AG04450 (cell line): ENCODE measurements at regions not wholly inside any gene's neighbourhood (a gene's known extent, or its start where the extent isn't known, plus 50 kb on each side); places are given as distances from the start of the nearest gene placed in this dataset.
A peak's percentile ranks its signal among the peaks of the same experiment; 100 is the strongest.
"Not testable (repeated sequence)": the region's sequence is repeated elsewhere in the genome, so short reads cannot be mapped to it uniquely, and the experiment has no call there.

Experiments used
- CTCF ChIA-PET: fragments of 300-600, 350-600 bp; formaldehyde crosslinking; extraction: SDS; loops from one replicate; lab custom pipeline; 2022; ENCODE audit warnings: antibody characterized with exemption, inconsistent platforms; lab: Charles Lee
- POLR2A ChIA-PET: fragments of 350-600 bp; formaldehyde crosslinking; extraction: SDS; loops from one replicate; lab custom pipeline; 2021; ENCODE audit warnings: antibody characterized with exemption, inconsistent platforms; lab: Yijun Ruan, JAX
- DNase-seq: peaks from one replicate; pipeline ENCODE4 v3.0.0-alpha.2; 2011; ENCODE audit warnings: low read depth, low spot score
- H3K27ac ChIP-seq: one replicate; pipeline ENCODE4 v1.5.1; 2012; ENCODE audit warnings: low read depth, low read length, control low read depth
- H3K27me3 ChIP-seq: one replicate; pipeline ENCODE4 v1.6.0; 2012; ENCODE audit warnings: low read length; ENCODE audit not compliant: control insufficient read depth, insufficient read depth
- H3K4me3 ChIP-seq: 2 replicates; pipeline ENCODE4 v1.5.1; 2011; ENCODE audit warnings: mild to moderate bottlenecking, low read depth, low read length, control low read depth
- H3K9me3 ChIP-seq: 2 replicates; pipeline ENCODE4 v1.5.1; 2012; ENCODE audit warnings: low read length; ENCODE audit not compliant: control insufficient read depth, insufficient read depth
- TF ChIP-seq, protein P1 (sequence below): IDR thresholded peaks from 2 replicates; pipeline ENCODE4 v1.5.1; 2011; ENCODE audit warnings: low read depth, low read length, control low read depth, inconsistent platforms

DNA sequence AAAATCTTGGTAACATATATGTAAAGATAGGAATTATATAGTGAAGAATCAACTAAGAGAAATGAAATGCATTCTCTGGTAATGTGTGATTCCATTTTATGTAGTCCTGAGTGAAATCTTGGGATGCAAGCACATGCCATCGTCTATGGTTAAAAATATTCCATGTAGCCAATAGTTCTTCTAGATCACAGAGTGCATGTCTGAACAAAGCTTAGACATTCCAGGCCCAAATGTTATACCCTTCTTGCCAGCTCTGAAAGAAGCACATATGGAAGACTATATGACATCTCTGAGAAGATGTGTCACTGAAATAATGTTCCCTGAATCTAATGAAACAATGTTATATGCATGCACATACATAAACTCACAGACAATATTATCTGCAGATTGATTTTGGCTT lies 92.3 kb upstream of the TFPI start:
- POLR2A ChIA-PET: no interaction called here
- CTCF ChIA-PET: no interaction called here
- TF ChIP-seq, protein P1, sequence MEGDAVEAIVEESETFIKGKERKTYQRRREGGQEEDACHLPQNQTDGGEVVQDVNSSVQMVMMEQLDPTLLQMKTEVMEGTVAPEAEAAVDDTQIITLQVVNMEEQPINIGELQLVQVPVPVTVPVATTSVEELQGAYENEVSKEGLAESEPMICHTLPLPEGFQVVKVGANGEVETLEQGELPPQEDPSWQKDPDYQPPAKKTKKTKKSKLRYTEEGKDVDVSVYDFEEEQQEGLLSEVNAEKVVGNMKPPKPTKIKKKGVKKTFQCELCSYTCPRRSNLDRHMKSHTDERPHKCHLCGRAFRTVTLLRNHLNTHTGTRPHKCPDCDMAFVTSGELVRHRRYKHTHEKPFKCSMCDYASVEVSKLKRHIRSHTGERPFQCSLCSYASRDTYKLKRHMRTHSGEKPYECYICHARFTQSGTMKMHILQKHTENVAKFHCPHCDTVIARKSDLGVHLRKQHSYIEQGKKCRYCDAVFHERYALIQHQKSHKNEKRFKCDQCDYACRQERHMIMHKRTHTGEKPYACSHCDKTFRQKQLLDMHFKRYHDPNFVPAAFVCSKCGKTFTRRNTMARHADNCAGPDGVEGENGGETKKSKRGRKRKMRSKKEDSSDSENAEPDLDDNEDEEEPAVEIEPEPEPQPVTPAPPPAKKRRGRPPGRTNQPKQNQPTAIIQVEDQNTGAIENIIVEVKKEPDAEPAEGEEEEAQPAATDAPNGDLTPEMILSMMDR: no peak
- DNase-seq: no peak
- Histone ChIP-seq H3K27ac (no peak overlapping the region), H3K27me3 (no peaks in the 10 kb centered on the region), H3K9me3 (no peaks in the 10 kb centered on the region), H3K4me3 (no peak overlapping the region)

DNA sequence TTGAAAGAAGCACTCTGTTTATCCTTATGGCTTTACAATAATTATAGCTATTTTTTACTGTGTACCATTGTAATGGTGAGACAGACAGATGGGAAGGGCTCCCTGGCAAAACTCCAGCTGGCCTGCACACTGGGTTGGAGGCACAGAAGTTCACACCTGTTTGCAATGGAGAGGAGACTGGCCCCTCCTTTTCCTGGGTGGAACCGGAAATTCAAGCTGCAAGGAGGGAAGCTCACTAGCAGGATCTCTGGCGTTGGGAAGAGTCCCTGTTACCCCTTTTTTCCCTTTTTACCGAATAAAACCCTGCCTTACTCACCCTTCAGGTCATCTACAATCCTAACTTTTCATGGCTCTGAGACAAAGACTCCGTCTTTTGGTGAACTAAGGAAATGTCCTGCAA lies 100.3 kb upstream of the TFPI start:
- Histone ChIP-seq H3K4me3 (no peak overlapping the region), H3K27me3 (no peaks in the 10 kb centered on the region), H3K27ac (no peak overlapping the region), H3K9me3 (no peaks in the 10 kb centered on the region)
- no peak for DNase-seq
- ChIA-PET POLR2A (no interaction called here), CTCF (no interaction called here)
- TF ChIP-seq, protein P1: no peak

DNA sequence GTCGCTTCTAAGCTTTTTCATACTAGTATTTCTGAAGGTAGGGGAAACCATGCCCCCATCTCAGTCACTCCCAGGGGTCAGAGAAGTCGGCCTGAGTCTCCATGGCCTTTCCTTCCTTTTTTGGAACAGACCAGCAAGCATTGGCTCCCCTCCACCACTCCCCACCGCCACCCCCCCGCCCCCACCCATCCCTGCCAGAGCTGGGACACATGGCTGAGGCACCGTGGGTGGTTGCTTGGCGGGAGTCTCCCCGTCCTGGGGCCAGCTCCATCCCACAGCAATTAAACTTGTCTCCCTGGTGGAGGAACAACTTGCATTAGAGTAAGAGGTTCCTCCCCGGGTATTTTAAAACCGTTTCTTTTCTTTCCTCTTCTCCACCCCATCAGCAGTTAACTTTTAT lies 100.8 kb upstream of the TFPI start:
- DNase-seq: no peak
- Histone ChIP-seq H3K9me3 (no peaks in the 10 kb centered on the region), H3K4me3 (no peak overlapping the region), H3K27me3 (no peaks in the 10 kb centered on the region), H3K27ac (no peak overlapping the region)
- TF ChIP-seq, protein P1: no peak
- POLR2A ChIA-PET: no interaction called here
- CTCF ChIA-PET: no interaction called here

DNA sequence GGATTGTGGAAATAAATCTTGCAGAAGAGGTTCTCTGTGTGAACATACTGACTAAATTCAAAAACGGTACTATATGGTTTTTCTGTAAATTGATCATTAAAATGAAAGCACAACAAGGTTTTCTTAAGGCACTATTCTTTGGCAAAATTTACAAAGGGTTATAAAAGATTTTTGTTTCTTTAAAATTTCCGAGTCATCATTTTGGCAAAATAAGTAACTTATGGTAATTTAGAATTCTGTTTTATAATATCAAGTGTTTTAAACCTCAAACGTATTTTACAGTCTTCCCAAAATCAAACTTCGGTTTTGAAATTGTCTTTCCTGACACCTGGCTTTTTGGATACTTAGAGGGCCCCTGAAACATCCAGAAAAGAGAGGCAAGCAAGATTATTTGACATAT lies 101.9 kb upstream of the TFPI start:
- ChIA-PET POLR2A (no interaction called here), CTCF (no interaction called here)
- no peaks in the 10 kb centered on the region for H3K9me3 ChIP-seq
- no peaks in the 10 kb centered on the region for H3K27me3 ChIP-seq
- DNase-seq: no peak
- H3K4me3 ChIP-seq: no peak overlapping the region
- no peak overlapping the region for H3K27ac ChIP-seq
- TF ChIP-seq, protein P1: no peak

DNA sequence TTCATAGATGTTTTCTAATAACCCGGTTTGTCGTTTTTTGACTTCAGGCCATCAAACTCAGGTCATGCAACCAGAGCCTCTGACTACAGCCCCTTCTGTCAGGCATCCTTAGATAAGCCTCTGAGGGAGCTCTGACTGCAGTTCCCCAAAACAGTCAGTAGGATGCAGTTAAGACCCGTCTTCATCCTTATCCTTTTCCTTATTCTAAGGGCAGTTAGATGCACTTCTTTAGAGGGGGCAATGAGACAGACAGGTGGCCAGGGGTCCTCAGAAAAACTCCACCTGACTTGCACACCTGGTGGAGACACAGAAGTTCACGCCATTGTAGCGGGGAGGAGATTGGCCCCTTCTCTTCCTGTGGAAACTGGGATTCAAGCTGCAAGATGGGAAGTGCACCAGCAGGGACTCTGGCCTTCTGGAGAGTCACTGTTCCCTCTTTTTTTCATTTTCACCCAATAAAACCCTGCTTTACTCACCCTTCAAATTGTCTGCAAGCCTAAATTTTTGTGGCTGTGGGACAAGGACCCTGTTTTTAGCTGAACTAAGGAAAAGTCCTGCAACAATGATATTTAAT lies 104.8 kb upstream of the TFPI start:
- no peaks in the 10 kb centered on the region for H3K27me3 ChIP-seq
- H3K4me3 ChIP-seq: no peak overlapping the region
- H3K27ac ChIP-seq: peak overlapping the region; percentile 21
- peak; percentile 6 for DNase-seq
- TF ChIP-seq, protein P1: peak; percentile 69
- POLR2A ChIA-PET: no interaction called here
- no peaks in the 10 kb centered on the region for H3K9me3 ChIP-seq
- CTCF ChIA-PET: interaction anchor here (0.6 to 1.5 kb wide), 16 partner anchors 9 to 1226 kb away, joined by 3 to 7 read pairs (median 4); no protein-coding TSS in a partner anchor

DNA sequence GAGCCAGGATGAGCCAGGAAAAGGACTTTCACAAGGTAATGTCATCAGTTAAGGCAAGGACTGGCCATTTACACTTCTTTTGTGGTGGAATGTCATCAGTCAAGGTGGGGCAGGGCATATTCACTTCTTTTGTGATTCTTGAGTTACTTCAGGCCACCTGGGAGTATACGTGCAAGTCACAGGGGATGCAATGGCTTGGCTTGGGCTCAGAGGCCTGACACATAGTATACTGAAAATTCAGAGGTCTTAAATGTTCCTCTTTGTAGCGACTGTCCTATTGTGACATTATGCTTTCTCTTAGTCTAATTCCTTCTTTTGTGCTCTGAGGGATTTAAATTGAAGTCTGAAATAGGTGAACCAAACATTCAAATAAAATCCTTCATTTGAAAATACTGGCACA lies 121.8 kb upstream of the TFPI start:
- CTCF ChIA-PET: interaction anchor here (0.8 kb wide), 1 partner anchor 17 kb away, joined by 3 read pairs; no protein-coding TSS in a partner anchor
- H3K27ac ChIP-seq, H3K9me3 ChIP-seq, H3K27me3 ChIP-seq, H3K4me3 ChIP-seq, POLR2A ChIA-PET, DNase-seq: not testable (repeated sequence)
